ENCODE measurements at regions not wholly inside any gene's neighbourhood (a gene's known extent, or its start where the extent isn't known, plus 50 kb on each side); places are given as distances from the start of the nearest gene placed in this dataset.

GRCh38 chr11:69976794-69977193 is 101.3 kb upstream of the ANO1 start:
- no peak overlapping the region for H2AK5ac ChIP-seq (ENCODE audit: insufficient read length, low read length)
- no peaks in the 10 kb centered on the region for H3K79me2 ChIP-seq (ENCODE audit: insufficient read depth, low read length)
- H3K23ac ChIP-seq (ENCODE audit: insufficient read length, low read depth, low read length) = no peak overlapping the region
- H3K9me3 Mint-ChIP-seq = no peaks in the 10 kb centered on the region
- no peak for DNase-seq
- no peak overlapping the region for H3K18ac ChIP-seq (ENCODE audit: insufficient read length, low read depth, low read length)
- no peaks in the 10 kb centered on the region for H3K4me1 ChIP-seq (ENCODE audit: insufficient read depth, low read length)
- H2BK15ac ChIP-seq (ENCODE audit: low read depth, low read length) = no peak overlapping the region
- TF ChIP-seq CTCF (conservative IDR thresholded peaks at IDR 0.05) = no peak
- H4K5ac ChIP-seq (ENCODE audit: insufficient read length, low read depth, low read length) = no peak overlapping the region
- H3K27me3 Mint-ChIP-seq (ENCODE audit: low read depth) = peaks cover 11% of the 10 kb centered on the region
- no peak overlapping the region for H3K27ac Mint-ChIP-seq
- no peak overlapping the region for H2BK5ac ChIP-seq (ENCODE audit: insufficient read length, low read length)
- no peak overlapping the region for H4K91ac ChIP-seq (ENCODE audit: insufficient read length, low read depth, low read length)
- H3K79me1 ChIP-seq (ENCODE audit: insufficient read depth, low read depth, low read length, poor library complexity, severe bottlenecking) = no peaks in the 10 kb centered on the region
- H3K9ac ChIP-seq (ENCODE audit: extremely low read depth, insufficient read length, low read length) = no peak overlapping the region
- H3K27me3 ChIP-seq (ENCODE audit: insufficient read depth, low read length) = no peaks in the 10 kb centered on the region
- no peak overlapping the region for H2BK20ac ChIP-seq (ENCODE audit: low read depth, low read length, poor library complexity, severe bottlenecking)
- peaks cover 20 to 28% of the 10 kb centered on the region in 2 experiments for H3K4me1 Mint-ChIP-seq
- H3K9me3 ChIP-seq (ENCODE audit: control insufficient read depth, low read depth, low read length) = no peaks in the 10 kb centered on the region
- no peak overlapping the region for H4K8ac ChIP-seq (replicated peaks; ENCODE audit: insufficient read length, low read depth, low read length)
- no peak overlapping the region for H3K27ac ChIP-seq (ENCODE audit: insufficient read length, low read depth, low read length)
- no CpG with 5 or more reads among the region's 10 CpGs for WGBS (ENCODE audit: extremely low coverage, insufficient read length, low lambda C conversion rate)
- H3K4ac ChIP-seq (ENCODE audit: low read depth, low read length) = no peak overlapping the region
- H3K4me2 ChIP-seq (ENCODE audit: insufficient read depth, insufficient read length, low read length) = no peak overlapping the region
- H2BK12ac ChIP-seq (ENCODE audit: insufficient read length, low read depth, low read length) = no peak overlapping the region
- no peak overlapping the region for H3T11ph ChIP-seq (ENCODE audit: low read length)
- no peak overlapping the region for H2AFZ ChIP-seq (ENCODE audit: low read length)
- no peak overlapping the region for H3K4me3 Mint-ChIP-seq
- H3K23me2 ChIP-seq (ENCODE audit: insufficient read length, low read depth, low read length, poor library complexity, severe bottlenecking) = no peaks in the 10 kb centered on the region
- no peak overlapping the region for H3K56ac ChIP-seq (ENCODE audit: insufficient read length, low read depth, low read length)
- no peak overlapping the region for H2BK120ac ChIP-seq (ENCODE audit: low read depth, low read length, poor library complexity, severe bottlenecking)
- no peaks in the 10 kb centered on the region for H3K36me3 Mint-ChIP-seq (ENCODE audit: insufficient read depth in 1 of 3, low read depth in 3 of 3)
- no peak overlapping the region for H3K14ac ChIP-seq (ENCODE audit: insufficient read depth, low read length)
- no peaks in the 10 kb centered on the region for H4K20me1 ChIP-seq (ENCODE audit: control insufficient read depth, insufficient read depth, insufficient read length)
